AG10803 (cell line): ENCODE measurements at regions not wholly inside any gene's neighbourhood (a gene's known extent, or its start where the extent isn't known, plus 50 kb on each side); places are given as distances from the start of the nearest gene placed in this dataset.

Source experiments
- DNase-seq: peaks from one replicate; pipeline ENCODE4 v3.0.0; 2010; ENCODE audit warnings: low read depth
- H3K4me3 ChIP-seq: 2 replicates; pipeline ENCODE4 v1.5.1; 2011; ENCODE audit warnings: mild to moderate bottlenecking, low read length, control low read depth
- CTCF ChIP-seq: conservative IDR thresholded peaks from 2 replicates; pipeline ENCODE4 v1.5.1; 2011; ENCODE audit warnings: mild to moderate bottlenecking, low read length, control low read depth, inconsistent platforms

GRCh38 chr1:4309676-4310320, 344.6 kb upstream of the AJAP1 start:
- no peak overlapping the region for H3K4me3 ChIP-seq
- no peak for DNase-seq
- no peak for TF ChIP-seq CTCF

DNA sequence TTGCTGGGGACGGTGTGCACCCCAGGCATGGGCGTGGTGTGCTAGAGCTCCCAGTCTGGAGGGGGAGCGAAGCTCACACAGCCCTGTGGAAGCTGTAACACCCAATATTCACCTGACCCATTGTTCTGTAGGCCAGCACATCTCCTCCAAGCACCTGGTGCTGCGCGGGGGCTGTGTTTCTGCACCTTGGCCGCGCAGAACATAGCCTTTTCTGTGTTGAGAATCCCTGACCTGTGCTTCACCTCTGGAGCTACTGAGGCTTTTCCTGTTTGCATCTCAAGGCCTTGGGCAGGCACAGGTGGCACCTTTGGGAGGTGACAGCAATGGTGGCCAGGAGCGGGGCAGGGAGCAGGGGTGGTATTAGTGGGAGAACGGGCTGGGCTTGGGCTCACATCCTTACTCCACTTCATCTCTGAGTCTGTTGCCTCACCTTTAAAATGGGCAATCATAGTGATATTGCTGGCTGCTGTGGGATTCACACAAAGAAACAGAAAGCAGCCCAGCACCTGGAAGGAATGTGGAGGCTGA, 343.9 kb upstream of the AJAP1 start:
- DNase-seq = no peak
- no peak for TF ChIP-seq CTCF

DNA sequence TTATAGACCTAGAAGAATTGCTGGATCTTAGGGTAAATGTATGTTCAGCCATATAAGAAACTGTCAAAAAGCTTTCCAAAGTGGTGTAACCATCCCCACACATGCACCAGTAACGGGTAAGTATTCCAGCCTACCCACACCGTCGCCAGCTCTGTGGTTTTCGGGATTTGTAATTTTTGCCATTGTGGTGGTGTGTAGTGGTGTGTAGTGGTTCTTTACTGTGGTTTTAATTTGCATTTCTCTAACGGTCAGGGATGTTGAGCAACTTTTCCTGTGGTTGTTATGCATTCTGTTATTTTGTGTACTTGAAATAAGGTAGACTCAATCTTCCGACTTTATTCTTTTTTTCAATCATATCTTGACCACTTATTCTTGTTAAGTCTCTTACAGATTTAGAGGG, 342.4 kb upstream of the AJAP1 start:
- no peak for DNase-seq
- H3K4me3 ChIP-seq = no peak overlapping the region
- no peak for TF ChIP-seq CTCF

More for the DNA sequence above, 343.9 kb upstream of the AJAP1 start:
- H3K4me3 ChIP-seq = no peak overlapping the region

DNA sequence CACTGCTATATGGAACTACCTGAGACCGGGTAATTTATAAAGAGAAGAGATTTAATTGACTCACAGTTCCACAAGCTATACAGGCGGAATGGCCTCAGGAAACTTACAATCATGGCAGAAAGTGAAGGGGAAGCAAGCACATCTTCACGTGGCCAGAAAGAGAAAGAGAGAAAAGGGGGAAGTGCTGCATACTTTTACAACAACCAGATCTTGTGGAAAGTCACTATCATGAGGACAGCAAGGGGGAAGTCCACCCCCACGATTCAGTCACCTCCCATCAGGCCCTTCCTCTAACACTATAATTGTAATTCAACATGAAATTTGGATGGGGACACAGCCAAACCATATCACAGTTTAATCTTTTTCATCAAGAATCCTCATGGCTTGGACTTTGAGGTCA, 339.2 kb upstream of the AJAP1 start:
- no peak for DNase-seq
- TF ChIP-seq CTCF = no peak
- H3K4me3 ChIP-seq = no peak overlapping the region

DNA sequence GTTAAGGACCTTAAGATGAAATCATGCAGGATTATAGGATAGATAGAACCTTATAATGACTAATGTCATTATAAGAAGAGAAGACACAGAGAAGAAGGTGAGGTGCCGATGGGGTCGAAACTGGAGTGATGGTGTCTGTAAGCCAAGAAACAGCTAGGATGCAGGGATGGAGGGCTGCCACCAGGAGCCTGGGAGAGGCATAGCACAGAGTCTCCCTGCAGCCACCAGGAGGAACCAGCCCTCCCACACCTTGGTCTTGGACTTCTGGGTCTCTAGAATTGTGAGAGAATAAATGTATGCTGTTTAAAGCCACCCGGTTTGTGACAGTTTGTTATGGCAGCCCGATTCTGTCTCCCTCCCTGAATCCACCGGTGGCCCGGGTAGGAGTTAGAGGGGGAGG, 337.2 kb upstream of the AJAP1 start:
- no peak for TF ChIP-seq CTCF
- H3K4me3 ChIP-seq = no peak overlapping the region
- no peak for DNase-seq

DNA sequence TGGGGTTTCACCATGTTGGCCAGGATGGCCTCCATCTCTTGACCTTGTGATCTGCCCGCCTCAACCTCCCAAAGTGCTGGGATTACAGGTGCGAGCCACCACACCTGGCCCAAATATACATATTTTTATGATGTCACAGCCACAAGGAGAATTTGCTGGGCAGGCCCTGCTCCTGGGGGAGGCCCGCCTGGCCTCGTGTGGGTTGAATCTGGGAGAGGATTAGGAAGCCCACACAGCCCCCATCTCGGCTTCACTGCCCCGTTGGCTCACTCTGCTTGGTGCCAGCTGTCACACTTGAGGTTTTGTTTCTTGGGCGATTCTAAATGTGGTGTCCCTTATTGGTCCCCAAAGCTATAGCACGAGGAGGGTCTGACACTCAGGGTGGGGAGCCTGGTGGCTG, 335.7 kb upstream of the AJAP1 start:
- no peak for TF ChIP-seq CTCF
- H3K4me3 ChIP-seq = no peak overlapping the region
- no peak for DNase-seq

GRCh38 chr1:4319496-4319895, 334.9 kb upstream of the AJAP1 start:
- TF ChIP-seq CTCF = no peak
- no peak for DNase-seq
- no peak overlapping the region for H3K4me3 ChIP-seq
